SK-N-SH treated with all-trans-retinoic acid at 6 μM for 48 hours (cell line): ENCODE measurements at regions not wholly inside any gene's neighbourhood (a gene's known extent, or its start where the extent isn't known, plus 50 kb on each side); places are given as distances from the start of the nearest gene placed in this dataset.

Experiments used
- ATAC-seq: fragments of 200-7000 bp; cut with Tn5 transposase; 3 replicates; pipeline ENCODE4 v1.9.1; 2020; ENCODE audit warnings: mild to moderate bottlenecking, moderate library complexity
- ARNTL ChIP-seq: fragments of 450-650 bp; formaldehyde crosslinking; IDR thresholded peaks from 2 replicates; pipeline ENCODE4 v1.5.0; 2020; ENCODE audit warnings: low read depth, mild to moderate bottlenecking, moderate library complexity, borderline replicate concordance
- CREB5 ChIP-seq: fragments of 250-450 bp; sonication (Bioruptor Pico); IDR thresholded peaks from 2 replicates; pipeline ENCODE4 v1.5.1; 2020; ENCODE audit warnings: low read depth, mild to moderate bottlenecking, moderate library complexity
- CSDC2 ChIP-seq: fragments of 250-450 bp; sonication (Bioruptor Pico); IDR thresholded peaks from 2 replicates; pipeline ENCODE4 v1.5.0; 2020; ENCODE audit warnings: mild to moderate bottlenecking, moderate library complexity
- CSRNP3 ChIP-seq: fragments of 250-450 bp; sonication (Bioruptor Pico); IDR thresholded peaks from 2 replicates; pipeline ENCODE4 v1.5.1; 2021; ENCODE audit warnings: mild to moderate bottlenecking, moderate library complexity
- ESRRG ChIP-seq: fragments of 250-450 bp; sonication (Bioruptor Pico); IDR thresholded peaks from 2 replicates; pipeline ENCODE4 v1.6.1; 2021; ENCODE audit warnings: mild to moderate bottlenecking
- GLIS3 ChIP-seq: fragments of 250-450 bp; sonication (Bioruptor Pico); IDR thresholded peaks from 2 replicates; pipeline ENCODE4 v1.5.0; 2020; ENCODE audit warnings: mild to moderate bottlenecking, moderate library complexity
- ISL1 ChIP-seq: fragments of 250-450 bp; sonication (Bioruptor Pico); IDR thresholded peaks from 2 replicates; pipeline ENCODE4 v2.1.2; 2022; ENCODE audit warnings: mild to moderate bottlenecking, moderate library complexity
- OSR1 ChIP-seq: fragments of 250-450 bp; sonication (Bioruptor Pico); IDR thresholded peaks from 2 replicates; pipeline ENCODE4 v1.8.0; 2022; ENCODE audit warnings: moderate library complexity, mild to moderate bottlenecking, inconsistent platforms
- PATZ1 ChIP-seq: fragments of 250-450 bp; sonication (Bioruptor Pico); IDR thresholded peaks from 2 replicates; pipeline ENCODE4 v1.8.0; 2020; ENCODE audit warnings: mild to moderate bottlenecking, moderate library complexity, borderline replicate concordance
- PPARA ChIP-seq: fragments of 250-450 bp; sonication (Bioruptor Pico); IDR thresholded peaks from 2 replicates; pipeline ENCODE4 v1.5.0; 2020; ENCODE audit warnings: mild to moderate bottlenecking, borderline replicate concordance
- RARB ChIP-seq: fragments of 250-450 bp; sonication (Bioruptor Pico); IDR thresholded peaks from 2 replicates; pipeline ENCODE4 v1.8.0; 2021; ENCODE audit warnings: mild to moderate bottlenecking, moderate library complexity
- SNAI2 ChIP-seq: fragments of 250-450 bp; sonication (Bioruptor Pico); IDR thresholded peaks from 2 replicates; pipeline ENCODE4 v1.5.0; 2020; ENCODE audit warnings: mild to moderate bottlenecking, moderate library complexity
- TCF4 ChIP-seq: fragments of 250-450 bp; sonication (Bioruptor Pico); IDR thresholded peaks from 2 replicates; pipeline ENCODE4 v1.8.0; 2021; ENCODE audit warnings: mild to moderate bottlenecking, moderate library complexity, borderline replicate concordance
- TSHZ2 ChIP-seq: fragments of 250-450 bp; sonication (Bioruptor Pico); IDR thresholded peaks from 2 replicates; pipeline ENCODE4 v1.5.0; 2020; ENCODE audit warnings: mild to moderate bottlenecking, moderate library complexity
- ZC3H10 ChIP-seq: fragments of 250-450 bp; sonication (Bioruptor Pico); IDR thresholded peaks from 2 replicates; pipeline ENCODE4 v1.5.1; 2021; ENCODE audit warnings: mild to moderate bottlenecking, moderate library complexity
- ZFP3 ChIP-seq: fragments of 250-450 bp; sonication (Bioruptor Pico); IDR thresholded peaks from 2 replicates; pipeline ENCODE4 v1.5.0; 2020; ENCODE audit warnings: mild to moderate bottlenecking, moderate library complexity
- ZFP30 ChIP-seq: fragments of 450-650 bp; formaldehyde crosslinking; IDR thresholded peaks from 2 replicates; pipeline ENCODE4 v1.5.0; 2022; ENCODE audit warnings: mild to moderate bottlenecking, moderate library complexity
- ZNF565 ChIP-seq: fragments of 450-650 bp; formaldehyde crosslinking; conservative IDR thresholded peaks from 2 replicates; pipeline ENCODE4 v1.5.0; 2020; ENCODE audit warnings: low read depth, mild to moderate bottlenecking, moderate library complexity
- ZNF70 ChIP-seq: fragments of 450-650 bp; formaldehyde crosslinking; IDR thresholded peaks from 2 replicates; pipeline ENCODE4 v1.5.0; 2020; ENCODE audit warnings: mild to moderate bottlenecking, moderate library complexity
- ZNF8 ChIP-seq: fragments of 450-650 bp; formaldehyde crosslinking; IDR thresholded peaks from 2 replicates; pipeline ENCODE4 v1.5.0; 2020; ENCODE audit warnings: mild to moderate bottlenecking, moderate library complexity

- no peak for TF ChIP-seq ZFP30 (CRISPR knock-in tag)
Observed at GRCh38 chr3:115551016-115551415, 72.3 kb upstream of the GAP43 start (continued).

- no peak for ATAC-seq
Observed at GRCh38 chr3:115552007-115552406, 71.3 kb upstream of the GAP43 start.

GRCh38 chr3:115553796-115554486 lies 69.4 kb upstream of the GAP43 start:
- TF ChIP-seq CREB5 (CRISPR knock-in tag), result no peak
- no peak for TF ChIP-seq RARB (CRISPR knock-in tag)
- no peak for TF ChIP-seq OSR1
- TF ChIP-seq ARNTL (CRISPR knock-in tag), result no peak
- TF ChIP-seq ZNF70, result no peak
- TF ChIP-seq ISL1 (CRISPR knock-in tag), result peak; percentile 51; the same call in 1 of the 2 replicates
- TF ChIP-seq SNAI2, result no peak

More at GRCh38 chr3:115552007-115552406, 71.3 kb upstream of the GAP43 start:
- TF ChIP-seq CSDC2 (CRISPR knock-in tag), result no peak
- TF ChIP-seq ISL1 (CRISPR knock-in tag), result peak; percentile 63
- TF ChIP-seq ARNTL (CRISPR knock-in tag), result no peak

GRCh38 chr3:115554487-115554807 lies 68.9 kb upstream of the GAP43 start:
- no peak for TF ChIP-seq CREB5 (CRISPR knock-in tag)
- TF ChIP-seq ZFP30 (CRISPR knock-in tag), result no peak
- no peak for TF ChIP-seq PPARA (CRISPR knock-in tag)
- TF ChIP-seq SNAI2, result no peak
- TF ChIP-seq ESRRG, result no peak
- no peak for TF ChIP-seq ZNF70
- no peak for TF ChIP-seq CSDC2 (CRISPR knock-in tag)
- TF ChIP-seq TCF4 (CRISPR knock-in tag), result no peak
- no peak for TF ChIP-seq ISL1 (CRISPR knock-in tag)
- TF ChIP-seq ZC3H10 (CRISPR knock-in tag), result no peak
- TF ChIP-seq GLIS3, result no peak
- no peak for TF ChIP-seq ARNTL (CRISPR knock-in tag)
- TF ChIP-seq ZNF565 (CRISPR knock-in tag), result no peak
- TF ChIP-seq TSHZ2 (CRISPR knock-in tag), result no peak
- TF ChIP-seq ZNF8 (CRISPR knock-in tag), result no peak
- no peak for TF ChIP-seq ZFP3
- TF ChIP-seq PATZ1 (CRISPR knock-in tag), result no peak
- ATAC-seq, result no peak

More at GRCh38 chr3:115553796-115554486, 69.4 kb upstream of the GAP43 start:
- peak; percentile 66 for ATAC-seq

- ATAC-seq, result no peak
- TF ChIP-seq ZNF70 (no peak), CREB5 (CRISPR knock-in tag) (no peak), ISL1 (CRISPR knock-in tag) (no peak), ESRRG (no peak), ARNTL (CRISPR knock-in tag) (no peak), ZNF565 (CRISPR knock-in tag) (no peak), CSRNP3 (no peak), TCF4 (CRISPR knock-in tag) (no peak), OSR1 (no peak), PATZ1 (CRISPR knock-in tag) (no peak), ZFP30 (CRISPR knock-in tag) (no peak)
- TF ChIP-seq, all 23 proteins: peak for 0
Observed at GRCh38 chr3:115562636-115563267, 60.6 kb upstream of the GAP43 start.
